Bronchial epithelial cell (primary cell): ENCODE measurements at regions not wholly inside any gene's neighbourhood (a gene's known extent, or its start where the extent isn't known, plus 50 kb on each side); places are given as distances from the start of the nearest gene placed in this dataset.

ENCODE experiments used
- DNase-seq: peaks from one replicate; pipeline ENCODE4 v3.0.0-alpha.2; 2010; ENCODE audit warnings: low read depth
- FAIRE-seq: peaks from 2 replicates; lab custom pipeline; 2011; peaks lifted over from hg19 to GRCh38; lab: Jason Lieb, UNC
- H3K27me3 ChIP-seq: 2 replicates; pipeline ENCODE4 v1.5.1; 2011; ENCODE audit warnings: low read length; ENCODE audit not compliant: control insufficient read depth, insufficient read depth
- H3K36me3 ChIP-seq: 2 replicates; pipeline ENCODE4 v1.5.1; 2011; ENCODE audit warnings: low read length; ENCODE audit not compliant: control insufficient read depth, insufficient read depth
- H3K4me3 ChIP-seq: 2 replicates; pipeline ENCODE4 v1.5.1; 2011; ENCODE audit warnings: mild to moderate bottlenecking, low read depth, low read length, control low read depth
- CTCF ChIP-seq: IDR thresholded peaks from 2 replicates; pipeline ENCODE4 v1.5.1; 2011; ENCODE audit warnings: mild to moderate bottlenecking, moderate library complexity, low read length, control low read depth, inconsistent platforms; ENCODE audit not compliant: insufficient read depth, severe bottlenecking

- Histone ChIP-seq H3K27me3 (no peaks in the 10 kb centered on the region), H3K36me3 (no peaks in the 10 kb centered on the region), H3K4me3 (no peak overlapping the region)
- DNase-seq (no peak), FAIRE-seq (no peak)
- TF ChIP-seq CTCF: no peak
These were observed 107.4 kb upstream of the ID2 start for GRCh38 chr2:8574196-8575037.

GRCh38 chr2:8575038-8575833 is 106.6 kb upstream of the ID2 start:
- DNase-seq: no peak
- no peak for FAIRE-seq
- Histone ChIP-seq H3K4me3 (no peak overlapping the region), H3K36me3 (no peaks in the 10 kb centered on the region), H3K27me3 (no peaks in the 10 kb centered on the region)
- no peak for TF ChIP-seq CTCF

GRCh38 chr2:8575834-8576423 is 105.9 kb upstream of the ID2 start:
- Histone ChIP-seq H3K36me3 (no peaks in the 10 kb centered on the region), H3K4me3 (no peak overlapping the region), H3K27me3 (no peaks in the 10 kb centered on the region)
- TF ChIP-seq CTCF: no peak
- no peak for DNase-seq
- peak; percentile 82 for FAIRE-seq

GRCh38 chr2:8576525-8577167 is 105.2 kb upstream of the ID2 start:
- Histone ChIP-seq H3K27me3 (no peaks in the 10 kb centered on the region), H3K4me3 (no peak overlapping the region), H3K36me3 (no peaks in the 10 kb centered on the region)
- no peak for DNase-seq
- no peak for FAIRE-seq
- TF ChIP-seq CTCF: no peak

GRCh38 chr2:8577573-8577972 is 104.3 kb upstream of the ID2 start:
- H3K36me3 ChIP-seq: no peaks in the 10 kb centered on the region
- no peak for TF ChIP-seq CTCF
- FAIRE-seq: no peak
- DNase-seq: no peak
- H3K27me3 ChIP-seq: no peaks in the 10 kb centered on the region
- H3K4me3 ChIP-seq: no peak overlapping the region
